D721Med (cell line): ENCODE measurements at regions not wholly inside any gene's neighbourhood (a gene's known extent, or its start where the extent isn't known, plus 50 kb on each side); places are given as distances from the start of the nearest gene placed in this dataset.

Experiments used
- DNase-seq: peaks from one replicate; pipeline ENCODE4 v3.0.0; 2011; ENCODE audit warnings: low spot score; ENCODE audit not compliant: insufficient read length
- FAIRE-seq: peaks from 2 replicates; lab custom pipeline; 2011; peaks lifted over from hg19 to GRCh38; lab: Jason Lieb, UNC
- TF ChIP-seq, protein P1 (sequence below): IDR thresholded peaks from 2 replicates; pipeline ENCODE4 v1.5.1; 2012; ENCODE audit warnings: mild to moderate bottlenecking, control low read depth; ENCODE audit not compliant: insufficient read depth; ENCODE audit errors: missing control alignments

DNA sequence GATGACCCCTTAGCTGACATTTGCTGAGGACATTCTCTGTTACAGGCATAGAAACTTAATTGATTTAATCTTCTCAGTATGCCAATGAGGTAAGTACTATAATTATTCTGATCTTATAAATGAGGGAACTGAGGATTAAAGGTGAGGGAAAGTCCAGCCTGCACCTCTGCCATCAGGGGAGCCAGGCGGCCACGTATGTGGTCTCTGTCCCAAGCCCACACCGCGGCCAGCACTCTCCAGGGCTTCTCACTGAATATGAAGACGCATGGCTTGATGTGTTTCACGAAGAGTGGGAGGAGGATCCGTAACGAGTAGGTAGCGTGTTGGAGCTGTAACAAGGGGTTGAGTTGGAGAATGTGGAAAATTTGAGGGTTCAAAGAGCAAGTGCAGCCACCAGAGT is 154.4 kb downstream of the TMEM18 start:
- TF ChIP-seq, protein P1, sequence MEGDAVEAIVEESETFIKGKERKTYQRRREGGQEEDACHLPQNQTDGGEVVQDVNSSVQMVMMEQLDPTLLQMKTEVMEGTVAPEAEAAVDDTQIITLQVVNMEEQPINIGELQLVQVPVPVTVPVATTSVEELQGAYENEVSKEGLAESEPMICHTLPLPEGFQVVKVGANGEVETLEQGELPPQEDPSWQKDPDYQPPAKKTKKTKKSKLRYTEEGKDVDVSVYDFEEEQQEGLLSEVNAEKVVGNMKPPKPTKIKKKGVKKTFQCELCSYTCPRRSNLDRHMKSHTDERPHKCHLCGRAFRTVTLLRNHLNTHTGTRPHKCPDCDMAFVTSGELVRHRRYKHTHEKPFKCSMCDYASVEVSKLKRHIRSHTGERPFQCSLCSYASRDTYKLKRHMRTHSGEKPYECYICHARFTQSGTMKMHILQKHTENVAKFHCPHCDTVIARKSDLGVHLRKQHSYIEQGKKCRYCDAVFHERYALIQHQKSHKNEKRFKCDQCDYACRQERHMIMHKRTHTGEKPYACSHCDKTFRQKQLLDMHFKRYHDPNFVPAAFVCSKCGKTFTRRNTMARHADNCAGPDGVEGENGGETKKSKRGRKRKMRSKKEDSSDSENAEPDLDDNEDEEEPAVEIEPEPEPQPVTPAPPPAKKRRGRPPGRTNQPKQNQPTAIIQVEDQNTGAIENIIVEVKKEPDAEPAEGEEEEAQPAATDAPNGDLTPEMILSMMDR: no peak
- FAIRE-seq (no peak), DNase-seq (no peak)

DNA sequence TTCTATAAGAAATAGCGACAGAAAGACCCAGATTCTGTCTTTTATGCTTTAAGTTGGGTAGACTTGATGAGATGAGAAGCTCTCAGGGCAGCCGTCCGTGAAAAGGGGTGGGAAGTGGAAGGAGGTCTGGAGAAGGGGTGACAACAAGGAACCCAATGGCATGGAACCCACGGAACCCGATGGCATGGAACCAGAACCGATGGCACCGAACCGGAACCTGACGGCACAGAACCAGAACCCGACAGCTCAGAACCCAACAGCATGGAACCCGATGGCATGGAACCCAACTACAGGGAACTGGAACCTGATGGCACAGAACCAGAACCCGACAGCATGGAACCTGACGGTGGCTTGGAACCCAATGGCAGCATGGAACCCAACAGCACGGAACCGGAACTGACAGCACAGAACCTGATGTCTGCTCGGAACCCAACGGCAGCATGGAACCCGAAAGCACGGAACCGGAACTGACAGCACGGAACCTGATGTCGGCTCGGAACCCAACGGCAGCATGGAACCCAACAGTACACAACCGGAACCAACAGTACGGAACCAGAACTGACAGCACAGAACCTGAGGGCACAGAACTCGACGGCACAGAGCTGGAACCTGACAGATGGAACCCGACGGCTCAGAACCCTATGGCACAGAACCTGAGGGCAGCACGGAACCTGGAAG is 155.2 kb downstream of the TMEM18 start:
- DNase-seq (no peak), FAIRE-seq (no peak)
- TF ChIP-seq, protein P1: no peak

DNA sequence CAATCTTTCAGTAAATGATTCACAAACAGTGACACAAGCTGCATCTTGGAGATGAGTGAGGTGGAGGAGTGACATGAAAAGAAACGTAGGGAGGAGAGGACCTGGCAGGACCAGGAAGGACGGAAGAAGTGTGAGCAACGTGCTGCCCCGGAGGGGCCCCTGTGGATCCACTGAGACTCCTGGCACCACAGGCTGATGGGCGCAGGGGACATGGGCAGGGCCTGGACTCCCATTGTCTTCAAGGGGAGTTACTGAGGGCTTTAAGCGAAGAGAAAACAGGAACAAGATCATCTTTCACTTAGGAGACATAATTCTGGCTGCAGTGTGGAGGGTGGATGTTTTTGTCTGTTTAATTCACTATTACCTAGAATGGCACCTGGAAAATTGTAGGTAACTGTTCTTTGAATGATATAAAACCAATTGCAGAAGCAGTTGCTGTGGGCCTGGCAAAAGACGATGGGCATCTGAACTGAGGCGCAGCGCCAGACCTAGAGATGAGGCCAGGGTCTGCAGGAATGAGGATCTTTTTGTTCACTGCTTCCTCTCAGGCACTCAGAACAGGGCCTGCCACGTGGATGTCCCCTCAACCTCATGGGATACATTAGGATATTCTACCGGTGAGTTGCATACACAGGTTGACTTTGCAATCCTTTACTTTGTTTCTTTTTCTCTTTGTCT is 156.4 kb downstream of the TMEM18 start:
- DNase-seq: no peak
- TF ChIP-seq, protein P1: no peak
- no peak for FAIRE-seq

GRCh38 chr2:516944-517343 is 160.3 kb downstream of the TMEM18 start:
- FAIRE-seq (no peak), DNase-seq (no peak)
- TF ChIP-seq, protein P1: no peak

DNA sequence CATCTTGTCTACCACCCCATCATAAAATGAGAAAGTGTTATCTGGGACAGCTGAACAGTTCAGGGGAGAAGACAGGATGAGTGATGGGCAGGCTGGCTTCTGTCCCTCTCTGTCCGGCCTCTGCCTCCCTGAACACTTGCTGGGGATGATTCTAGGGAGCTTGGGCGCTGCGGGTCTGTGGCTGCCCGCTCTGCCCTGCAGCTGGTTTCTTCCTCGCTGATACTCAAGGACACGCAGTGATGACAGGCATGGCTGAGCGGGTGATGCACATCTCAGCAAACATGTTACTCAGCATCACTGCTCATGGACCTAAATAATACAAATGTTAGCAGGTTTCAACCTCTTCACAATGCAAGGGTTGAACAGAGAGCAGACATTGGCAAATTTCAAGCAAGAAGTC is 161.1 kb downstream of the TMEM18 start:
- FAIRE-seq: no peak

DNA sequence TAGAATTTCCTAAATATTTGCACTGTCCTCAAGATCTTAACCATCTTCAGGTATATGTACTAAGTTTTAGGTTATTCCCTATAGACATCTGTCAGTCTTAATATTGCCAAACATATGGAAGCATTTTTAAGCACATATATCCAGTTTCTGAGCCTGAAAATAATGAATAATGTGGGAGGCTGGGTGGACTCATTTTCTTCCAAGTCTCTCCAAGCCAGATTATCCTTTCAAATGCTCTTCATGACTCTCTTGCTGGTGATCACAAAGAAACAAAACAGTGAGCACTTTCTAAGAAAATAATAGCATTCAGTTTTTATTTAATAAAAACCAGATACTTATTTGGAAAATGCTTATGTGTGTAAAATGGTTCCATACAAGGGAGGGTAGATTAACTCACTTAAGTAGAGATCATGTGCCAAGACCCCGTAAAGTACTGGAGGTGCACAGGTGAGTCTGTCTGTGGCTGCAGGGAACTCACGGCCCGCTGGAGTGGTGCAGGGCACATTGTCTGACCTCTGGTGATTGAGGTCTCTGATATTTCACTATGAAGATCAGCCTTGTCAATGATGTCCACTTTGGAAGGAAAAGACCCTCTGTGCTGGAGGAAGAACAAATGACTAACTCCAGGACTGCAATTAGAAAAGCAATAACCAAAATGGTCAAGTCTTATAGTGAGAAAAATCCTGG is 161.6 kb downstream of the TMEM18 start:
- DNase-seq: no peak
- no peak for FAIRE-seq
- TF ChIP-seq, protein P1: no peak

More for the DNA sequence above, 161.1 kb downstream of the TMEM18 start:
- TF ChIP-seq, protein P1: no peak
- DNase-seq: no peak
